H1 (cell line): ENCODE measurements at regions not wholly inside any gene's neighbourhood (a gene's known extent, or its start where the extent isn't known, plus 50 kb on each side); places are given as distances from the start of the nearest gene placed in this dataset.

ENCODE experiments used
- CTCF ChIA-PET: fragments of 300-600 bp; sonication (Branson Sonifier 250); formaldehyde crosslinking; loops from one replicate; lab custom pipeline; 2021; ENCODE audit not compliant: partially characterized antibody; lab: Charles Lee
- POLR2A ChIA-PET: fragments of 300-600 bp; sonication (Branson Sonifier 250); formaldehyde crosslinking; loops from one replicate; lab custom pipeline; 2021; ENCODE audit warnings: inconsistent platforms; ENCODE audit not compliant: partially characterized antibody; lab: Charles Lee
- DNase-seq, 2 experiments: peaks; one replicate each; pipeline versions ENCODE4 v3.0.0 to v3.0.0-alpha.2; 2010 to 2022; ENCODE audit warnings: low spot score in 2 of 2, low read depth in 1 of 2, mixed read lengths in 1 of 2
- FAIRE-seq: peaks from 2 replicates; lab custom pipeline; 2011; peaks lifted over from hg19 to GRCh38; lab: Jason Lieb, UNC
- H2AFZ ChIP-seq: 2 replicates; pipeline ENCODE4 v1.8.1; 2012; ENCODE audit warnings: low read length, inconsistent platforms
- H2AK5ac ChIP-seq: 2 replicates; pipeline ENCODE4 v1.6.1; 2013; ENCODE audit warnings: low read depth, low read length
- H2BK120ac ChIP-seq: replicated peaks from 2 replicates; pipeline ENCODE3; 2013; ENCODE audit warnings: low read depth, low read length, inconsistent platforms
- H2BK12ac ChIP-seq: 2 replicates; pipeline ENCODE4 v1.6.1; 2013; ENCODE audit warnings: low read depth, low read length
- H2BK15ac ChIP-seq: 2 replicates; pipeline ENCODE4 v1.6.1; 2013; ENCODE audit warnings: low read length
- H2BK20ac ChIP-seq: 2 replicates; pipeline ENCODE4 v1.6.1; 2013; ENCODE audit warnings: low read length
- H2BK5ac ChIP-seq: 2 replicates; pipeline ENCODE4 v1.6.1; 2013; ENCODE audit warnings: low read depth, low read length
- H3K14ac ChIP-seq: 2 replicates; pipeline ENCODE4 v1.6.1; 2013; ENCODE audit warnings: inconsistent platforms; ENCODE audit not compliant: insufficient read length
- H3K18ac ChIP-seq: 2 replicates; pipeline ENCODE4 v1.6.1; 2013; ENCODE audit warnings: low read length; ENCODE audit errors: extremely low read depth
- H3K23ac ChIP-seq: 2 replicates; pipeline ENCODE4 v1.6.1; 2013; ENCODE audit warnings: inconsistent platforms; ENCODE audit not compliant: insufficient read length
- H3K23me2 ChIP-seq: 2 replicates; pipeline ENCODE4 v1.6.1; 2013; ENCODE audit warnings: low read depth, low read length
- H3K27ac ChIP-seq: 2 replicates; pipeline ENCODE4 v1.6.1; 2011; ENCODE audit warnings: low read depth, low read length, inconsistent platforms
- H3K27me3 ChIP-seq, 4 experiments: replicated peaks in 1 of 4; 1 replicate in 1 of 4; 2 replicates in 3 of 4; pipeline versions ENCODE4 v1.6.1 to v1.8.1; 2011 to 2013; ENCODE audit warnings: low read length in 3 of 4, mild to moderate bottlenecking in 3 of 4, inconsistent platforms in 2 of 4, mixed read lengths in 2 of 4, moderate library complexity in 1 of 4; ENCODE audit not compliant: control insufficient read depth in 3 of 4, insufficient read depth in 3 of 4; ENCODE audit errors: extremely low read depth in 1 of 4
- H3K36me3 ChIP-seq, 4 experiments: 2 replicates each; pipeline versions ENCODE4 v1.6.1 to v1.8.1; 2011 to 2013; ENCODE audit warnings: mild to moderate bottlenecking in 4 of 4, low read length in 3 of 4, moderate library complexity in 2 of 4, control low read depth in 1 of 4, inconsistent platforms in 1 of 4; ENCODE audit not compliant: insufficient read depth in 4 of 4, control insufficient read depth in 2 of 4
- H3K4ac ChIP-seq: replicated peaks from 2 replicates; pipeline ENCODE3; 2013; ENCODE audit warnings: low read length, low read depth, mixed read lengths, inconsistent platforms; ENCODE audit not compliant: insufficient read length
- H3K4me1 ChIP-seq, 4 experiments: replicated peaks in 1 of 4; 1 replicate in 1 of 4; 2 replicates in 3 of 4; pipeline versions ENCODE4 v1.6.1 to v1.8.1; 2011 to 2013; ENCODE audit warnings: low read length in 3 of 4, inconsistent platforms in 2 of 4, mixed read lengths in 1 of 4; ENCODE audit not compliant: insufficient read depth in 4 of 4, control insufficient read depth in 3 of 4
- H3K4me2 ChIP-seq, 2 experiments: 2 replicates each; pipeline versions ENCODE4 v1.6.1 to v1.8.1; 2011 to 2013; ENCODE audit warnings: low read depth in 2 of 2, low read length in 2 of 2, control low read depth in 1 of 2, inconsistent platforms in 1 of 2, mild to moderate bottlenecking in 1 of 2; ENCODE audit not compliant: insufficient read depth in 1 of 2
- H3K4me3 ChIP-seq, 4 experiments: fragments of 200-600, 300-600 bp in 1 of 4; sonication (generic), shearing (Covaris generic), sonication (Bioruptor Twin) in 1 of 4; 2 replicates each; pipeline versions ENCODE4 v1.5.1 to v1.8.1; 2011 to 2016; ENCODE audit warnings: low read length in 4 of 4, low read depth in 3 of 4, control low read depth in 2 of 4, inconsistent platforms in 2 of 4, mild to moderate bottlenecking in 2 of 4, mixed read lengths in 1 of 4, moderate library complexity in 1 of 4; ENCODE audit not compliant: insufficient read depth in 2 of 4; ENCODE audit errors: extremely low read depth in 1 of 4
- H3K56ac ChIP-seq: replicated peaks from 2 replicates; pipeline ENCODE3; 2013; ENCODE audit warnings: low read depth, mild to moderate bottlenecking, mixed read lengths, low read length, inconsistent platforms; ENCODE audit not compliant: insufficient read length
- H3K79me1 ChIP-seq: 2 replicates; pipeline ENCODE4 v1.6.1; 2013; ENCODE audit warnings: low read depth, low read length, control low read depth
- H3K79me2 ChIP-seq, 2 experiments: 2 replicates each; pipeline versions ENCODE4 v1.6.1 to v1.8.1; 2012 to 2013; ENCODE audit warnings: low read length in 2 of 2, mild to moderate bottlenecking in 2 of 2, inconsistent platforms in 1 of 2; ENCODE audit not compliant: insufficient read depth in 2 of 2, control insufficient read depth in 1 of 2
- H3K9ac ChIP-seq, 4 experiments: replicated peaks in 1 of 4; 1 replicate in 1 of 4; 2 replicates in 3 of 4; pipeline versions ENCODE4 v1.6.1 to v1.8.1; 2011 to 2013; ENCODE audit warnings: low read depth in 3 of 4, low read length in 3 of 4, control low read depth in 2 of 4, mild to moderate bottlenecking in 2 of 4, moderate library complexity in 2 of 4, inconsistent platforms in 1 of 4; ENCODE audit errors: extremely low read depth in 1 of 4
- H3K9me3 ChIP-seq, 2 experiments: 2 replicates each; pipeline versions ENCODE4 v1.6.1 to v1.8.1; 2012 to 2013; ENCODE audit warnings: mild to moderate bottlenecking in 2 of 2, moderate library complexity in 2 of 2, control low read depth in 1 of 2, inconsistent platforms in 1 of 2, low read depth in 1 of 2, low read length in 1 of 2, mixed read lengths in 1 of 2; ENCODE audit not compliant: insufficient read depth in 2 of 2
- H4K20me1 ChIP-seq, 2 experiments: replicated peaks in 1 of 2; 2 replicates each; pipeline versions ENCODE3 to v1.8.1; 2011 to 2013; ENCODE audit warnings: inconsistent platforms in 2 of 2, low read length in 2 of 2, mild to moderate bottlenecking in 1 of 2; ENCODE audit not compliant: insufficient read depth in 2 of 2, control insufficient read depth in 1 of 2
- H4K5ac ChIP-seq: 2 replicates; pipeline ENCODE4 v1.6.1; 2013; ENCODE audit warnings: low read length, low read depth, mixed read lengths, inconsistent platforms; ENCODE audit not compliant: insufficient read length
- H4K8ac ChIP-seq: 2 replicates; pipeline ENCODE4 v1.8.0; 2013; ENCODE audit warnings: mild to moderate bottlenecking, moderate library complexity, low read length, inconsistent platforms; ENCODE audit not compliant: insufficient read depth; ENCODE audit errors: extremely low read depth
- H4K91ac ChIP-seq: replicated peaks from 2 replicates; pipeline ENCODE3; 2013; ENCODE audit warnings: low read length, mixed read lengths, inconsistent platforms; ENCODE audit not compliant: insufficient read length
- CHD7 ChIP-seq: fragments of 300-600 bp; sonication (generic); IDR thresholded peaks from 2 replicates; pipeline ENCODE4 v1.7.1; 2012; ENCODE audit warnings: low read length, moderate library complexity, mild to moderate bottlenecking, inconsistent platforms; ENCODE audit not compliant: insufficient replicate concordance
- EP300 ChIP-seq, 2 experiments: IDR thresholded peaks; 1 replicate in 1 of 2; 2 replicates in 1 of 2; pipeline ENCODE4 v1.6.1; 2011 to 2012; ENCODE audit warnings: low read depth in 2 of 2, low read length in 2 of 2, mild to moderate bottlenecking in 2 of 2, borderline replicate concordance in 1 of 2, inconsistent platforms in 1 of 2, moderate library complexity in 1 of 2

DNA sequence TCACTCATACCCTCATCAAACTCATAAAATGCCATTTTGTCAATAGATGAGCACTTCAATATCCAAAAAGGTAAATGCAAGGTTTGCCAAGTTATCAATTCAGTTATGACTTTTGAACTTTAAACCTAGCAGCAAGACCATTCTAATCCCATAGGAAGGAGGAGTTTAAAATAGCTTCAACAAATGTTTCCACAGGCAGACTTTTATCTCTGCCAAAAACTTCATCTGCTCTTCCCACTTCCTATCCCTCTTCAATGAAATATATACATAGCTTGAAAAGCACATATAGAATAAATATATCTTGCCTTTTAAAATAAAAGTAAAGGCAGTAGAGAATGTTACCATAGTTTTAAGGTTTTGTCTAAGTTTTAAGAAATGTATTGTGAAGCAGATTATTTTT is 1749.1 kb upstream of the SEL1L start:
- no peak overlapping the region for H2AK5ac ChIP-seq
- H3K4ac ChIP-seq, result no peak overlapping the region
- no peak overlapping the region for H4K5ac ChIP-seq
- H3K18ac ChIP-seq, result no peak overlapping the region
- no peak overlapping the region for H4K91ac ChIP-seq
- no peak overlapping the region for H3K9ac ChIP-seq
- no peak overlapping the region for H2BK5ac ChIP-seq
- H3K14ac ChIP-seq, result no peak overlapping the region
- no peaks in the 10 kb centered on the region for H3K27me3 ChIP-seq
- H2BK15ac ChIP-seq, result no peak overlapping the region
- H3K4me1 ChIP-seq, result no peaks in the 10 kb centered on the region
- H2BK12ac ChIP-seq, result no peak overlapping the region
- no peak for FAIRE-seq
- H3K23me2 ChIP-seq, result no peaks in the 10 kb centered on the region
- no peak overlapping the region for H3K27ac ChIP-seq
- H3K79me1 ChIP-seq, result no peaks in the 10 kb centered on the region
- H4K8ac ChIP-seq, result no peak overlapping the region
- no peak overlapping the region for H2AFZ ChIP-seq
- ChIA-PET POLR2A (no interaction called here), CTCF (no interaction called here)
- peaks cover 0 to 1% of the 10 kb centered on the region in 2 experiments for H4K20me1 ChIP-seq
- no peaks in the 10 kb centered on the region for H3K79me2 ChIP-seq
- H3K23ac ChIP-seq, result no peak overlapping the region
- no peak overlapping the region for H2BK20ac ChIP-seq
- no peak overlapping the region for H3K4me2 ChIP-seq
- no peak overlapping the region for H3K56ac ChIP-seq
- no peaks in the 10 kb centered on the region for H3K9me3 ChIP-seq
- no peak overlapping the region for H3K4me3 ChIP-seq
- H2BK120ac ChIP-seq, result no peak overlapping the region
- no peaks in the 10 kb centered on the region for H3K36me3 ChIP-seq
- no peak for DNase-seq
- TF ChIP-seq EP300 (IDR thresholded peaks at IDR 0.05; ENCODE audit: borderline replicate concordance in 1 of 2, low read depth in 2 of 2, low read length in 2 of 2), result no peak
- no peak for TF ChIP-seq CHD7
